Right ventricle myocardium superior (tissue), 1 donor: ENCODE measurements at regions not wholly inside any gene's neighbourhood (a gene's known extent, or its start where the extent isn't known, plus 50 kb on each side); places are given as distances from the start of the nearest gene placed in this dataset. TPM values are rescaled to one million over a fixed set of nuclear protein-coding genes. Genes with fewer than 3 reads are reported as not detected.

Source experiments
- microRNA-seq: library from miRNA; unstranded; fragments of <30 nt; microRNA quantifications from one replicate; pipeline ENCODE4 v1.2.0, GENCODE V29; 2020
- donor health status: DM: no; HTN: yes; CAD: no; lungs with severe emphysema.

Small RNA genes lying in the stretch of these regions (microRNA-seq; reads per million reads assigned to microRNA genes)
- gene MIR4300 = not detected
